ENCODE measurements at regions not wholly inside any gene's neighbourhood (a gene's known extent, or its start where the extent isn't known, plus 50 kb on each side); places are given as distances from the start of the nearest gene placed in this dataset.

GRCh38 chr20:24116611-24117010 is 128.0 kb upstream of the GGTLC1 start:
- TF ChIP-seq CTCF (IDR thresholded peaks at IDR 0.05) (no peak), EP300 (IDR thresholded peaks at IDR 0.05) (no peak), ZNF302 (CRISPR knock-in tag; IDR thresholded peaks at IDR 0.05) (no peak), MAX (IDR thresholded peaks at IDR 0.05) (no peak), MAFK (IDR thresholded peaks at IDR 0.05; ENCODE audit: partially characterized antibody) (no peak), POLR2A (IDR thresholded peaks at IDR 0.05; ENCODE audit: low read length) (no peak), HOXB5 (CRISPR knock-in tag; IDR thresholded peaks at IDR 0.05) (no peak), CHD4 (IDR thresholded peaks at IDR 0.05; ENCODE audit: borderline replicate concordance) (no peak)

Data from A549 (cell line).